GM19240 (cell line): ENCODE measurements at regions not wholly inside any gene's neighbourhood (a gene's known extent, or its start where the extent isn't known, plus 50 kb on each side); places are given as distances from the start of the nearest gene placed in this dataset.

Source experiments
- DNase-seq: peaks from one replicate; pipeline ENCODE4 v3.0.0; 2011; ENCODE audit warnings: low spot score; ENCODE audit not compliant: insufficient read length

DNA sequence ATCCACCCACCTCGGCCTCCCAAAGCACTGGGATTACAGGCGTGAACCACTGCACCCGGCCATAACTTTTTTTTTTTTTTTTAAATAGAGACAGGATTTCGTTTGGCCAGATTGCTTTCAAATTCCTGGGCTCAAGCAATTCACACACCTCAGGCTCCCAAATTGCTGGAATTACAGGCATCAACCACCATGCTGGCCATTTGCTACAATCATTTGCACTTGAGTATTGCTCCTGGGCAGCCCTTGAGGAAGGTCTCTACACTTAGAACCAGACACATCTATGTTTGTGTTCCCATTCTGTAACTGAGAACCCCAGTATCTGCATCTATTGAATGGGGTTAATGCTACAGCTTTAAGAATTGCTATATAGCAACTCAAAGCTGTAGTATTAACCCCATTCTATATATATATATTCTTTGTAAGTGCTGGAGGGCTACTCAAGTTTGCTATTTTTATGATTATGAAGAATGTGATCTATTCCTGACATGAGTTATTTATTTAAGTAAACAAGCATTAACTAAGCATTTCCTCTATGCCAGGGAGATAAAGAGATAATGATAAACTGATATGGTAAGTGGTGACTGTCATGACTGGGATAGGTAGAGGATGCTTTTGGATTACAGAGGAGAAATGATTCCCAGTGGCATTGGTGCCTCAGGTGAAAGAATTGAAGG, 496.5 kb upstream of the TNC start:
- DNase-seq: no peak

- no peak for DNase-seq
These were observed 497.0 kb upstream of the TNC start for GRCh38 chr9:115615000-115615401.

DNA sequence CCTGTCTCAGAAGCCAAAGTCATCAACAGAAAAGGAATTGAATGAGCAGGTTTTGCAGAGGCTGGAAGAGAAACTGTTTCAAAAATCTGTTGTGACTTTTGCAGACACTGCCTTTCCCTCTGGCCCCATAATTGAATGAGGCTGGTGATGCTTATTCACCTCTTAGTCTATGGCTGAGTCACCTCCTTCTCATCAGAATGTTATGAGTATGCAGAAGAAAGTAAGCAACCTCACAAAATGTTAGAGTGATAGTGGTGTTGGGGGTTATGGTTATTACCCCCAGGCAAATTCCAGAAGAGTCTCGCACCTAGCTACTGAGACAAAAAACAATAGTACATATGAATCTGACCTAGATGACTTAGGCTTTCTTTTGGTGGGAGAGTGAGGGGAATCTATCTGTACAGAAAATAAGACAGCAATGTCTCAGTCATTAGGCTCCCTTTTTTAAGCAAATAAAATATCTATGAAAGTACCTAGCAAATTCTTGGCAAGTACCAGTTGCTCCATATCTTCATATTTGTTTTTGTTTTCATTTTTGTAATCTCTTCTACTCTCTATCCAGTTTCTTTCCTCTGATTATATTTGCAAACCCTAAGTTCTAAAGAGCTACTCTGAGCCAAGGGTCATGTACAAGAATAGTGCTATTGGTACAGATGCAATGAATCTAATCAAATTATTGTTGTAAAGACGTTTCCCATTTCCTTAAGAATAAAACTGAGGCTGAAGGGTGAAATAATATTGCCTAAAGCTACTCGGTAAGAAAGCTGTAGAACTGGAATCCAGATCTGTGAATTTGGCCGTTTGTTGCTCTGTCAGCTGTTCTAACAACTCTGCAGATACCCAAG, 498.1 kb upstream of the TNC start:
- DNase-seq: no peak

DNA sequence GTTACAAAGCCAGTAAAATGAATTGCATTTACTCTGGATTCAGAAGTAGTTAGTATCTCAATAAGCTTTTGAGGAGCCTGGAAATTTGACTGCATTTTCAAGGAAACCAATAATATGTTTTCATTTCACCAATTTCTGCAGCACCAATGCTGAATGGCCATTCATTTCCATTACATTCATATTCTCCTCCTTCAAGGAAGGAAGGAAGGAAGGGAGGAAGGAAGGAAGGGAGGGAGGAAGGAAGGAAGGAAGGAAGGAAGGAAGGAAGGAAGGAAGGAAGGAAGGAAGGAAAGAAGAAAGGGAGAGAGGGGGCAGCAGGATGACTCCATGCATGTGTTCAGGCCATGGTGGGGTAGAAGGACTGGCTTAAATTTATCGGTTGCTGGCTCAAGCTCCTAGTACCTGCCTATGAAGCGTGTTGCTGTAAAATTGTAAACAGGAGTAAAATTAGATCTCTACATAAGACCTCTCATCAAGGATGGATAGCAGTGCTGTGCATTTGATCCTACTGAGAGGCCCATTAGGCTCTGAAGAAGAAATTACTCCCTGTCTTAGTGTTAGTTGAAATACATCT, 498.8 kb upstream of the TNC start:
- no peak for DNase-seq

DNA sequence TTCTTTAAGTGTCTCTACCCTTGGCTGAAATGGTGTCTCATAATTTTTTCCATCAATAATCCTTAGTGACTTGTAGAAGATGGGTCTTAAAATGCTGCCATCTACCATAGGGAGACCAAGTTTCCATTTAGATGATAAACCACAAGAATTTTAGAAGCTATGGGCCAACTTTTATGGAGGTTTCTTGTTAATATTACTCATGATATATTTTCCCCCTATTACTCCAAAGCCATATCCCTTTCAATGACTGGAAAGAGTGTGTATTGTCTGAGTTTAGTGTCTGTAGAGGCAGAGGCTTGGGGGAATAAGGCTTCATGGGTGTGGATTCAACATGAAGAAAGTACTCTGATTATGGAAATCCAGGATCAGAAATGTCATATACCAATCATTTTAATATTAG, 507.3 kb upstream of the TNC start:
- no peak for DNase-seq

GRCh38 chr9:115625954-115626353, 508.0 kb upstream of the TNC start:
- DNase-seq: no peak

DNA sequence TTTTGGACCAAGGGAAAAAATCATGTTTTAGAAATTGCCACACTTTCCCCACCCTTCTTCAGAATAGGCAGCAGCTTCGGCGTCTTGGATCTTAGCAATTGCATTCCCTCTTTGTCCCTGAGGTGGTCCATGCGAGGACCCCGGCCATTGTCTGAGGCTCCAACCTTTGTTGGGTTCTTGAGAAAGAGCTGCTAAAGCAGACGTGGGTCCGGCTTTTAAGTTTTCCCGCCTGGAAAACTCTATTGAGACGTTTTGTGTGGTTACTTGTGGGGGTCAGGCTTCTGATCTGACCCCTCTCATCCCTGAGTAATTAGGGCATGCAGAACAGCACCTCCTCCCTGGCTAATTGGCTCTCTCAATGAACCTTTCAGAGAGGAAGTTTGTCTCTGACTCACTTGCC, 509.6 kb upstream of the TNC start:
- no peak for DNase-seq

- DNase-seq: no peak
These were observed 510.5 kb upstream of the TNC start for GRCh38 chr9:115628426-115628825.

- DNase-seq: no peak
These were observed 512.2 kb upstream of the TNC start for GRCh38 chr9:115629879-115630840.

- no peak for DNase-seq
These were observed 514.4 kb upstream of the TNC start for GRCh38 chr9:115632391-115632790.

DNA sequence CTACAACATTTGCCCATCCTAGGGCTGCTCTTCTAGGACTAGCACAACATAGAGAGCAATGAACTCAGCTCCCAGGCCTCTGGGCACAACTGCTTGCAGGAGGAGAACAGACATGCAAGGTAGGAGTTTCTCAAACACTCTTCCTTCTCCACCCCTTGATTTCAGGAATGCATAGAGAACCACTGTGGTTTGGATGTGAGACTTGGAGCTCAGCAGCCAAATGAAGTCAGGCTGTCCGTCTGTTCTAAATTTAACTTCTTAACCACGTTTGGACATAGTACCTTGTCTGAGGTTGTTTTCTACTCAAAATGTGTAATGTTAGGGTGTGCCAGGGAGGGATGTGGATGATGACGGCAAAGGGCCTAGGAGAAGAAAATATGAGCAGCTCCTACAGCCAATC, 515.1 kb upstream of the TNC start:
- no peak for DNase-seq

DNA sequence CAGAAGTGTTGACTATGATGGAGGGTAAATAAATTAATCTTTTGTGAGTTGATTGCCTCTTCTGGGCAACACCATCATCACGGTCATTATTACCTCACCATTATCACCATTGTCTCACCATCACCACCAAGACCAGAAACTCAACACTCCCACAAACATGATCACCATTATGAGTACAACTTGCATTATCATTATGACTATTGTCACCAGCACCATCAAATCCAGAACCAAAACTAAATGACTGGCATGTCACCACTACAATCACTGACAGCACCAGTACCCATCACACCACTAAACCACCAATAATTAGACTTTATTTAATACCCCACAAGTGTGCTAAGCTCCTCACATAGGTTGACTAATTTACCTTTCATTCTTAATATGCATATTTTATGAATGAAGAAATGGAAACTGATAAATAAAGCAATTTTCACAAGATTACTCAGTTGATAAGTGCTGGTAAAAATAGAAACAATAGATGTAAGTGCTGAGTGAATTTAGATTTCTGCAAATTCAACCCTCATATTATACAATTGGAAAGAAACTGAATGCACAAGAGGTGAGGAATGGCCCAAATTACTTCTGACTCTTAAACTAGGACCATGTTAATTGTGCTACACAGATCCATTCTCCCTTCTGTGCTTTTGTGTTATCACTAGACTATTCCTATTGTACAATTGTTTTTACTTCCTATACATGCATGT, 517.8 kb upstream of the PAPPA start:
- no peak for DNase-seq

GRCh38 chr9:115636596-115636995, 517.0 kb upstream of the PAPPA start:
- no peak for DNase-seq

DNA sequence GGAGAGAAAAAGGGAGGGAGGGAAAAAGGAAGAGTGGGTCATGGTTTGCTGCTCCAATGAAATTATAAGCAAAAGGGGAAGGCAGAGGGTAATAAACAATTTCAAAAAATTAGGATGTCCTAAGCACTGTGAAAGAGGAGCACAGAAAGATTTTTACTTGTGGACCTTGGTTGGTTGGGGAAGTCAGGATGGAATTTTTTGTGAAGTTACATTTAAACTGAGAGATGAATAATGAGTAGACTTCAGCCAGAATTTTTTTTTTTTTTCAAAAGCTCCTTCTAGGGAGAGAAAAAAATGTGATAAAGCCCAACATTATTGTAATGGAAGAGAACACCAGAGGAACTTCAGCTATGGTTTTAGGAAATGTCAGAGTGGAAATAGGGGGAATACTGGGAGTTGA, 515.9 kb upstream of the PAPPA start:
- no peak for DNase-seq

DNA sequence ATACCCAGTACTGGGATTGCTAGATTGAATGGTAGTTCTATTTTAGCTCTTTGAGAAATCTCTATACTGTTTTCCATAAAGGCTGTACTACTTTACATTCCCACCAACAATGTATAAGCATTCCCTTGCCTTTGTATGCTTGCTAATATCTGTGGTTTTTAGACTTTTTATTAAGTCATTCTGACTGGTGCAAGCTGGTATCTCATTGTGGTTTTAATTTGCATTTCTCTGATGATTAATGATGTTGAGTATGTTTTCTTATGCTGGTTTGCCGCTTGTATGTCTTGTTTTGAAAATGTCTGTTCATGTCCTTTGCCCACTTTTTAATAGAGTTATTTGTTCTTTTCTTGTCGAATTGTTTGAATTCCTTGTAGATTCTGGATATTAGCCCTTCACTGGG, 512.7 kb upstream of the PAPPA start:
- DNase-seq: no peak

- DNase-seq: no peak
These were observed 511.3 kb upstream of the PAPPA start for GRCh38 chr9:115642285-115642684.

- no peak for DNase-seq
These were observed 509.5 kb upstream of the PAPPA start for GRCh38 chr9:115643948-115644727.

- DNase-seq: no peak
These were observed 503.6 kb upstream of the PAPPA start for GRCh38 chr9:115649991-115650472.

DNA sequence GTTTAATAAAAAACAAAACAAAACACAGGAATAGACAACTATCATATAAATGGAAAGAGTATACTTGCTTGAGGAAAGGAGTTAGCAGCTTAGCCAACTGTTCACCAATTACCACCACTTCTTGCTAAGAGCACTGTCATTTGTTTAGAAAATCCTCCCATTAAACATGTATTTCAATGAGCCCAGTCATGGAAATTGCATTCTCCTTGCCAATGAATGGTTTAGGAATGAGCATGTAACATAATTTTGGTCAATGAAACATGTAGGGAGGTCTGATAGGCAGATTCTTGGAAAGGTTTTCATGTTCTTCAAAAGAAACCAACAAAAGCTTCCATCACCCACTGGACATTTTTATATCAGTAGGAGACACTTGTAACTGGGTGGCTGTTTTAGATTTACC, 502.8 kb upstream of the PAPPA start:
- DNase-seq: no peak

DNA sequence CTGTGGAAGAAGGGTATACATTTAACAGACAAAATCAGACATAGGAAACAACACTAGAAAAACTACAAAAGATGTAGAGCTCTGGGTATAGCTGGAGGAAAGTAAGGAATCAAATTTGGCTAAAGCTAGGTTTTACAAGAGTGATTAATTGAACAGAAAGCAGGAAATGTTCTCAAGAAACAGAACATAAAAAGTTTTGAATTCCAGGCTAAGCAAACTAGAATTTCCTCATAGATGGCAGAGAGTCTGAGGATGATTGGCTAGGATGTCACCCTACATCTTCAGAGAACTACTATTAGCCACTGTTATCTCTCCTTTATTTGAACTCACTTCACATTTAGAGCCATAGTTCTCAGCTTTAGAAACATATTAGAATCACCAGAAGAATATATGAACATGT, 502.1 kb upstream of the PAPPA start:
- no peak for DNase-seq
